CD4-positive, alpha-beta T cell treated with Interleukin-12 subunit alpha and Interleukin-12 subunit beta, for 1 hour (primary cell): ENCODE measurements at regions not wholly inside any gene's neighbourhood (a gene's known extent, or its start where the extent isn't known, plus 50 kb on each side); places are given as distances from the start of the nearest gene placed in this dataset.
"Not testable (repeated sequence)": the region's sequence is repeated elsewhere in the genome, so short reads cannot be mapped to it uniquely, and the experiment has no call there.

Experiments
- DNase-seq: peaks from one replicate; pipeline ENCODE4 v3.0.0-alpha.2; 2020

DNA sequence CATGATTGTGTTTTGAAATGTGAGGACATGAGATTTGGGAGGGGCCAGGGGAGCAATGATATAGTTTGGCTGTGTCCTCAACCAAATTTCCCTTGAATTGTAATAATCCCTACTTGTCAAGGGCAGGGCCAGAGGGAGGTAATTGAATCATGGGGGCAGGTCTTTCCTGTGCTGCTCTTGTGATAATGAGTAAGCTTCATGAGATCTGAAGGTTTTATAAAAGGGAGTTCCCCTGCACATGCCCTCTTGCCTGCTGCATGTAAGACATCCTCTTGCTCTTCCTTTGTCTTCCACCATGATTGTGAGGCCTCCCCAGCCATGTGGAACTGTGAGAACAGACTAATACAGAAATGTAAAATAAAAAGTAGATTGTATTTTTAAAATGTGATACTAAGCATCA, 1294.9 kb downstream of the ADGRL3 start:
- DNase-seq = no peak

DNA sequence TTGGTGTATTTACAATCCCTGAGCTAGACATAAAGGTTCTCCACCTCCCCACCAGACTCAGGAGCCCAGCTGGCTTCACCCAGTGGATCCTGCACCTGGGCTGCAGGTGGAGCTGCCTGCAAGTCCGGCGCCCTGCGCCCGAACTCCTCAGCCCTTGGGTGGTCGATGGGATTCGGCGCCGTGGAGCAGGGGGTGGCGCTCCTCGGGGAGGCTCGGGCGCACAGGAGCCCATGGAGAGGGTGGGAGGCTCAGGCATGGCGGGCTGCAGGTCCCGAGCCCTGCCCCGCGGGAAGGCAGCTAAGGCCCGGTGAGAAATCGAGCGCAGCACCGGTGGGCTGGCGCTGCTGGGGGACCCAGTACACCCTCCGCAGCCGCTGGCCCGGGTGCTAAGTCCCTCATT, 1291.6 kb downstream of the ADGRL3 start:
- DNase-seq = not testable (repeated sequence)

DNA sequence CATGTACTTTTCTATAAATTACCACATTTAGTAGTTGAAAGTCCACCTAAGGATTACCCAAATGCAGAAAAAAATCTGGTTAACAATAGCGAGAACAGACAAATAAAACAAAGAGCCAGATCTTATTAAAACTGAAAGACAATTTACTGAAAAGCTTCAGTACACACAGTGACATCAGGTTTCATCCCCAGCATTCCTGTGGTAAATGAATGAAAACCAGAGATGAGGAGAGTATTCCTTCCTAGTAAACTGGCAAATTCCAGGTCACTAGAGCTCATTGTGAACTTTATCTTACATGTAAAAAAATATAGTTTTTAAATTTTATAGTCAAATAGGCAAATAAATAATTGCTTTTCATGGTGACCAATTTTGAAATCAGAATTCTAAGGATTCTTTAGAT, 1290.5 kb downstream of the ADGRL3 start:
- DNase-seq = no peak

DNA sequence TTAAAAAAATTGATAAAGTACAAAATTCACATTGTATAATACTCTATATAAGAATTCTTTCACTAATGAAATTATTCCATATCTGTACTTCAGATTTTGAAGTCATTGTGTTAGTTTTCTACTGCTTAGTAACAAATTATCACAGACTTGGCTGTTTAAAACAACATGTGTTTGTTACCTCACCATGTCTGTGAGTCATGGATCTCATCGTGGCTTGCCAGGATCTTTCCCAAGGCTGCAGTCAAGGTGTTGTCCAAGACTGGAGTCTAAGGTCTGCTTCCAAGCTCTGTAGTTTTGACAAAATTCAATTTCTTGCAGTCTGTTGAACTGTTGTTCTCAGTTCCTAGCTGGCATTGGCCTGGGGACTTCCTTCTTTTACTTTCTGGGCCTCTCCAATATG, 1286.9 kb downstream of the ADGRL3 start:
- no peak for DNase-seq

DNA sequence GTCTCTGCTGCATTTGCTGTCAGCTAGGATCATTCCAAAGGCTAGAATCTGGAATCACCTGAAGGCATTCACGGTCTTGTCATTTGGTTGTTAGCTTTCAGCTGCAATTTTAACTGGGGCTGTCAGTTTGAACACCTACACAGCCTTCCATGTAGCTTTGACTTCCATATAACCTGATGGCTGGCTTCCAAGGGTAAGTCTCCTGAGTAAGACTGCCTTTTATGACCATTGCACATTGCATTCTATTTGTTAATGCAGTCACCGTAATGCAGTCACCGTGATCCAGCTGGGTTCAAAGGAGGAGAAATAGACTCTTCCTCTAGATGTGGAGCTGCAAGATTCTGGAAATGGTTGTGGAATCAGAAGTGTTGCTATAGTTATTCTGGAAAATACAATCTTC, 1284.2 kb downstream of the ADGRL3 start:
- no peak for DNase-seq

DNA sequence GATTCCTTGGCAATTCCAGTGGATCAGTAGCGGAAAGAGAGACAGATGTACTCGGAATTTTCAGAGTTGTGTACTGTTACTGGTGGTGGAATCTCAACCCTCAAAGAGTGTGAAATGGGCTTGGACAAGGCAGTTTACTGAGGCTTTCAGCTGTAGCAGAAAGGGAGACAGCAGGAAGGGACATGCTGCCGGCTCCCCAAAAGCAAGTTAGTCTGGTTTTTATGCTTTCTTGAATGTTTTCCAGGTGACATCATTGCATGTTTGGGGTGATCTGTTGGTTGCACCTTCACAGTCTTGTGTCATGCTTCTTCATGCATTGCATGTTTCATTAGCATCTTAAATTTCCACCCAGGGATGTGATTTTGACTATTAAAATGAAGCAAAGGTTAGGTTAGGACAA, 1282.2 kb downstream of the ADGRL3 start:
- DNase-seq = no peak

DNA sequence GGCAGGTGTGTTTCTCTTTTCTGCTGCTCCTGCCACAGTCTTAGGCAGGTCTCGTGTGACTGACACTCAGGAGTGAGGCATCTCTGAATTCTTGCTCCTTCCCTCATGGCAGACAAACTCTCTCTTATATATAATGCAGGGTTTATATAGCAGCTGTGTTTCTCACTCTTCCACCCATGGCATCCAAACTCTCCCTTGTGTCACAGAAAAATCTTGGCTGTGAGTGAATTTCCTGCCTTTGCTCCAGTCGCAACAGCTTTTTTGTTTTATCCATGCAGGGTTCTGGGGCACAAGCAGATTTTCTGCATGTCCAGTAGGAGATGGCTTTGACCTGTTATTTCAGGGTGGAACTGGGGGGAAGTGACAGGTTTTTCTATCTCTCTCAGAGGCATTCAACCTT, 1275.5 kb downstream of the ADGRL3 start:
- no peak for DNase-seq

DNA sequence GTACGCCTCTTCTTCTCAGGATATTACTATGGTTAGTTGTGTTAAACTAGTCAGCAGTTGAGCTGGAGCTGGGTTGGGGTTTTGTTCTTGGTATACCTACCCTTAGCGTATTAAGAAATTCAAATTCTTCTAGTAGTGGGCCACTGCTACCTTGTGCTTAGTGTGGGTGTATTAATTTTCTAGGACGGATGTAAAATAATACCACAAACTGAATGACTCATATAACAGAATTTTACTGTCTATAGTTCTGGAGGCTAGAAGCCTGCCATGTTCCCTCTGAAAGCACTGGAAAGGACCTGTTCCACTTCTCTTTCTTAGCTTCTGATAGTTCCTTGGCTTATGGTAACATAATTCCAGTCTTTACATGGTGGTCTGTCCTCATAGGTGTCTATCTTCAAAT, 1274.7 kb downstream of the ADGRL3 start:
- DNase-seq = no peak

DNA sequence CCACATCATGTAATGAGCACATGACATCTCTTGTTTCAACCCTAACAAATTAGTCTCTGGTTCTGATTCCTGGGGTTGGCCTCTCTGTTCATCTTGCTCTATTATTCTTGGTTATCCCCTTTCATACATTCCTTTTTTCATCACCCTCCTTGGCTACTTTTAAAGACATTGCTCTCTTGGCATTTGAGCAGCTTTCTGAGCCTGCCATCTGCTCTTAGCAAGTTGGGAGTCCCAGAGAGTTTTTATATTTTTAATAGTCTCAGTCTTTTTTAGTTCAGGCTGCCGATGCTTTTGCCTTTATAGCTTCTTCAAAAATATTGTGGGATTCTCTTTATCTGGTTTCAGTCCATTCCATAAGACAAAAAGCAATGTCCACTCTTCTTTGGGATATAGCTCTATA, 1270.9 kb downstream of the ADGRL3 start:
- no peak for DNase-seq

DNA sequence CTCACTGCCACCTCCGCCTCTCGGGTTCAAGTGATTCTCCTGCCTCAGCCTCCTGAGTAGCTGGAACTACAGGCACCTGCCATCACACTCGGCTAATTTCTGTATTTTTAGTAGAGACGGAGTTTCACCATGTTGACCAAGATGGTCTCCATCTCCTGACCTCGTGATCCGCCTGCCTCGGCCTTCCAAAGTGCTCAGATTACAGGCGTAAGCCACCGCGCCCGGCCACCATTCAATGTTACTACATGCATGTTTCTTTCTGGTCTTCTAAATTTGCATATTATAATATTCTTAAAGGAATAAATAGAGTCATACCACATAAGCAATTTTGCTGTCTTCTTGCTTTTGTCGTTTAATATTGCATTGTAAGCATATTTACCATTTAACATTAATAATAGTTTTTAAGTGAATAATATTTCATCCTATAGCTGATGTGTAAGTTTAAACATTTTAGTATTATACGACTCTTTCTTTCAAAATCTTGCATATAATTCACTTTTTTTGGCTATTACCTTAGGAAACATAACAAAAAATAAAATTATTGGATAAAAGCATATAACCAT, 1270.4 kb downstream of the ADGRL3 start:
- no peak for DNase-seq

DNA sequence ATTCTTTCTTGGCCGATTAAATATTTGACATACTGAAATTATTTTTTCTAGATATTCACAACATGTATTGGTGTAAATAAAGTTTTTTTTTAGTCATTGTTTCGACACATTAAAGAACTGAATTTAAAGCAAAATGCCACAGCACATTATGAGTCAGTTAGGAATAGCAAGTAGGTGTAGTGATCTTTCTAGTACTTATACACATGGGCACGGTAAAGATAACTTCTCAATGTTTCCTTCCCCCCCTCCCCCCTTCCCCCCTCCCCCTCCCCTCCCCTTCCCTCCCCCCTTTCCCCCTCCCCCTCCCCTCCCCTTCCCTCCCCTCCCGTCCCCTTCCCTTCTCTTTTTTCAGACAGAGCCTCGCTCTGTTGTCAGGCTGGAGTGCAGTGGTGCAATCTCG, 1269.9 kb downstream of the ADGRL3 start:
- DNase-seq = no peak

DNA sequence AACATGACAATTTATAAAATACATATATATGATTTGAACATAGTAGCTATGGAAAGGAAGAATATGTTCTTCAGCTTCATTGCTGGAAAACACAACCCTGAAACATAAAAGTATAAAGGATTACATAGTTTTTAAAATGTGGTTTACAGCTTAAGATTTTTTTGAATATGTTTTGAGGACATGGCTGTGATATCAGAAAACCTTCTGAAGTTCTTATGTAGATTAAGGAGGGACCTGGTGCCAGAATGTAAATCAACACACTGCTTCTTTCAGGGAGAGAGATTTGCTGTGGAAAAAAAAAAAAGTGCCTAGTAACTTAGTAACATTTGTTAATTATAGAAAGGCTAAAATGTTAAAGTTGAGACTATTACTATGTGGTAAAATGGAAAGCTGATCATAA, 1261.8 kb downstream of the ADGRL3 start:
- no peak for DNase-seq

DNA sequence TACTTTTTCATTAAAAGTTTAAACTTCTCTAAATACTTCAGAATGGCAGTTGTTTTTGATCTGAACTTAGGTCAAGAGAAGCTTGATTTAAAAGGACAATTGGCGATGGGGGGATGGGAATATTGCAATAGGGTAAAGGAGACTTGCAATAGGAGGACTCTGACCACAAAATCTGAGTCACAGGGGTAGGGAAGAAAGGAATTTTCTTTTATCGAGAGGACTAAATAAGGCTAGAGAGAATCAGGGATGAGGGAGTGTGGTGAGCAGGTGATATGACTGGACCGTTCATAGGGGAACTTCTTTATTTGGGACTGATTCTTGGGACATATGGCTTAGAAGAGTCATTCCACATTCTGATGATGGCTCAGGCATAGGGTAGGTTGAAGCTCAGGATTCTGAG, 1260.2 kb downstream of the ADGRL3 start:
- DNase-seq = no peak

DNA sequence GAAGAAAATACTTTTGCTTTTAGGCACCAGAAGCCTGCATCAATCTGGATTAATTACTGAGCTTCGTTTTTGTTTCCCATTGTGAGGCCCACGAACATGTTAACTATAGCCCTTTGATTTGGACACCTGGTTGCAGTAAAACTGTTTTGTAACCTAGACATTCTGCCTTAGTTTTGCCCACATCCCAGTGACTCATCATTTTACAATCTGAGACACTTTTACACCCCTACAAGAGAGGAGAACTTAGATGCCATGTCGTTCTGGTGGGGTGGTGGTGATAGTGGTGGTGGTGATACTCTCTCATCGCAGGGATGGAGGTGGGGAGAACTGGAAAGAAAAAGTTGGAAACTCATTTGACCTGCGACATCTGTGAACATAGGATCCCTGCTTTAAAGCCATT, 1257.2 kb downstream of the ADGRL3 start:
- no peak for DNase-seq

DNA sequence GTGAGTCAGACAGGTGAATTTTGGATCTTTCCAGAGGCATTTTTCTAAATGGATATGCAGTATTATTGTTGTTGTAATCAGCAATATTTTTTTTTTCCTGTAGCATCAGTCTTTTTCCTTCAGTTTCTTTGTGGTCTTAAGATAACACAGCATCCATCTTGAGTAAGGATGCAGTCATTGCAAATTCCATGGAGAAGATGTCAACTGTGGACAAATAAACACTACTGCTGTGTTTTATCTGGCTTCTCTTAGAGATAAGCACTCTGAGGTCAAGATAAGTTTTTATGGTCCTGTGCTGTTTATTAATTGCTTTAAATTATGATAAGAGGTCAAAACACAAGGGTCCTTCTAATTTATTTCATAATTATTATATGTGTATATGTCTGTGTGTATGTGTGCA, 1255.7 kb downstream of the ADGRL3 start:
- DNase-seq = no peak

DNA sequence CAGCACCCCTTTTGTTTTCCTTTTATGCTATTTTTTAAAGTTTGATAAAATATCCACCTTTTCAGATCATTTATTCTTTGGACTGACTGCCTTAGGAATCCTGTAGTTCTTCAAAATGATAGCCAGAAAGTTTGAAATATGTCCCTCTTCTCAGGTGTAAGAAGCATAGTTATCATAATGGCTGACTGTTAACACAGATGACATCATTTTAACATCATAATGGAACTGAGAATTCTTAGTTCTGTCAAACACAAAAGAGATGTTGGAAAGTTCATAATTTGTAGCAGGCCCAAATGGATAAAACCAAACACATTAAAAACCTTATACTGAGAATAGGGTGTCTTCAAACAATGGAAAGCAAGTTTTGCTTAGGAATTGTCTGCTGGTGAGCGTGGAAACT, 1254.4 kb downstream of the ADGRL3 start:
- no peak for DNase-seq

DNA sequence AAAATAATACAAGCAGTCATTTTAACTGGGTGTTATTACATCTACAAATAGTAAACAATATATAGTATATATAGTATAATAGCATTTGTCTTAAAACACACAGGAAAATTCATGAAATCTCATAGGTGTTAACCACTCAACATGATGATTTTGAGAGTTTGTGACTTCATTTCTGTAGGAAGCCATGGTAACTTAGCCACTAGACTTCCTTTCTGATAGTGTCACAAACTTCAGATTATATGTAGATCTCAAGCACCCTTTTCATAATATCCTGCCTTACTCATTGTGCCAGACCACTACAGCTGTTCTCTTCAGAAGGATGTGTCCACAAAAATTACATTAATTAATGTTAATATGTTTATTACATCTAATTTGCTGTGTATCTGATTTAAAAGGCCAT, 1250.6 kb downstream of the ADGRL3 start:
- no peak for DNase-seq

DNA sequence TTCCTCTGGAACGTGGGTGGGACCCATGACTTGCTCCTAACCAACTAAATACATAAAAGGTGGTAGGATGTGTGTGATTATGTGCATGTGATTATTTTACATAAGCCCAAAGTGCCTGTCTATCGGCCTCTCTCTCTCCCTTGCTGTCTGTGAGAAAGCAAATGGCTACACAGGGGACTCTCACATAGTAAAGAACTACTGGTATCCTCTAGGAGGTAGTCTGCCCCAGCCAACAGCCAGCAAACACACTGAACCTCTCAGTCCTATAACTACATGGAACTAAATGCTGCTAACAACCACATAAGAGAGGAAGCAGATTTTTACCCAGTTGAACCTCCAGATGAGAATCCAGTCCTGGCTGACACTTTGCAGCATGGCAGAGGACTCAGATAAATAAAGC, 1249.4 kb downstream of the ADGRL3 start:
- DNase-seq = no peak

DNA sequence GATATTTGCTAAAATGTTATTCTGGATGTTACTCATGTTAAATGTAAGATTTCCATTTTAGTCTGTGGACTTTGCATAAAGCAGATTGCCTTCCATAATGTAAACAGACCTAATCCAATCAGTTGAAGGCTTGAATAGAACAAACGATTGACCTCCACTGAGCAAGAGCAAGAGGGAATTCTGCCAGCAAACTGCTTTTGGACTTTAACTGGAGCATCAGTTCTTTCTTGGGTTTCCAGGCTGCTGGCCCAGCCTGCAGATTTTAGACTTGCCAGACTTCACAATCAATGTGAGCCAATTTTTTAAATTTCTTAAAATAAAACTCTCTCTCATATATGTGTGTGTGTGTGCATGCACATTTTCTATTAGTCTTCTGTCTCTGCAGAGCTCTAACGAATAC, 1248.8 kb downstream of the ADGRL3 start:
- DNase-seq = no peak

DNA sequence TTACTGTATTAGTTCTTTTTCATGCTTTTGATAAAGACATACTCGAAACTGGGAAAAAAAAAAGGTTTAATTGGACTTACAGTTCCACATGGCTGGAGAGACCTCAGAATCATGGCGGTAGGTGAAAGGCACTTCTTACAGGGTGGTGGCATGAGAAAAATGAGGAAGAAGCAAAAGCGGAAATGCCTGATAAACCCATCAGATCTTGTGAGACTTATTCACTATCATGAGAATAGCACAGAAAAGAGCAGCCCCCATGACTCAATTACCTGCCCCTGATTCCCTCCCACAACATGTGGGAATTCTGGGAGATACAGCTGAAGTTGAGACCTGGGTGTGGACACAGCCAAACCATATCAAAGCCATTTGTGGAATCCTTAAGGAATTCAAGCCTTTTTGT, 1238.9 kb downstream of the ADGRL3 start:
- DNase-seq = no peak

DNA sequence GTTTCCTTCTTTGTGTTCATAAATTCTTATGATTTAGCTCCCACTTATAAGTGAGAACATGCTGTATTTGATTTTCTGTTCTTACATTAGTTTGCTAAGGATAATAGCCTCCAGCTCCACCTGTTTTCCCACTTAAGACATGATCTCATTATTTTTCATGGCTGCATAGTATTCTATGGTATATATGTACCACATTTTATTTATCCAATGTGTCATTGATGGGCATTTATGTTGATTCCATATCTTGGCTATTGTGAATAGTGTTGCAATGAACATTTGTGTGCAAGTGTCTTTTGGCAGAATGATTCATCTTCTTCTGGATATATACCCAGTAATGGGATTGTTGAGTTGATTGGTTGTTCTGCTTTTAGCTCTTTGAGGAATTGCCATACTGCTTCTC, 1234.8 kb downstream of the ADGRL3 start:
- no peak for DNase-seq

DNA sequence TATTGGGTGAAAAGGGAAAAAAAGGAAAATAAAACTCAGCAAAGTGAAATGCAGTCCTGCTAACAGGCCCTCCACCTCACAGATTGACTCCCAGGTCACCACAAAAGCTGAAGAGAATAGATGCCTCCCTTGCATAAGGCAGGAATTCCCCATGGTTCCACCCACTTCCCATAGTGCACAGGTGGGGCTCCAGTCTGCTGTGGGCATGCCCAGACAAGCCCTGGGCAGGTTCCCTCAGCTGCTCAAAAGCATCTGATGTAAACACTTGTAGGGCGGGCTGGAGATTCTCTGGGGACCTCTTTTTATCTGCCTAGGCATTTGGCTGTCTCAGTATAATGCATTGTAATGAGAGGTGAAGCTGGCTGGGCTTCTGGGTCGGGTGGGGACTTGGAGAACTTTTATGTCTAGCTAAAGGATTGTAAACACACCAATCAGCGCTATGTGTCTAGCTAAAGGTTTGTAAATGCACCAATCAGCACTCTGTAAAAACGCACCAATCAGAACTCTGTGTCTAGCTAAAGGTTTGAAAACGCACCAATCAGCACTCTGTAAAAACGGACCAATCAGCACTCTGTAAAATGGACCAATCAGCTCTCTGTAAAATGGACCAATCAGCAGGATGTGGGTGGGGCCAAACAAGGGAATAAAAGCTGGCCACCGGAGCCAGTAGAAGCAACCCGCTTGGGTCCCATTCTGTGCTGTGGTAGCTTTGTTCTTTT, 1231.5 kb downstream of the ADGRL3 start:
- DNase-seq = not testable (repeated sequence)

DNA sequence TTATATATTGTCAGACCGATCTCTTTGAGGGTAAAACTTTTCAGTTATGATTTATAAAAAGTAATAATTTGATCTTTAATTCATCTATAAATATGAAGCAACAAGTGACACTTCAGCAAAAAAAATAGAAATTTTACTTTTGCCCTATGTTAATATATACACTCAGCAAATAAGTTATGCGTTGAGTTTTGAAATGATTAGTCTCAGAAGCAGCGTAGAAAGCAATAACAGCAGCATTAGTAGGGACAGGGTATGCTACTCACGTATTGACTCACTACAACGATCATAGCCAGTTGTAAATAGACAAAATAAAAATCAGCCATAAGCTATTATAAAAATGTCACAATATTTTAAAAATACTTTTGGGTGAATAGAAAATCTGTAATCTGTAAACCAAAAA, 1229.2 kb downstream of the ADGRL3 start:
- DNase-seq = no peak

DNA sequence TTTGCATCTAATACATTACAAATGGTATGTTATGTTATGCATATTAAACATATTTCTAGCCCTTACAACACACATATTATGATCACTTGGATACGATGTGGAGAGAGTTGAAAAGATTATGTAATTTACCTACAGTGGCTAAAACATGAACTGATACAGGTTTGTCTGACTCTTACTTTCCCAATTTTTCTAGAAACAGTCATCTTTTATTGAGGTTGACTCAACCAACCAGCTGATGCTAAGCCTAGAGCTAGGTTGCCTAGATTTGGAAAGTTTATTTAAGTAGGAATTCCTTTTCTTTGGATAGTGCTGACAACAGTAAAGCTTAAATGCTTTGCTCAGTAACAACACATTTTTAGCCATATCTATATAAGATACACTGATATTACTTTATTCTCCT, 1215.1 kb downstream of the ADGRL3 start:
- DNase-seq = no peak

DNA sequence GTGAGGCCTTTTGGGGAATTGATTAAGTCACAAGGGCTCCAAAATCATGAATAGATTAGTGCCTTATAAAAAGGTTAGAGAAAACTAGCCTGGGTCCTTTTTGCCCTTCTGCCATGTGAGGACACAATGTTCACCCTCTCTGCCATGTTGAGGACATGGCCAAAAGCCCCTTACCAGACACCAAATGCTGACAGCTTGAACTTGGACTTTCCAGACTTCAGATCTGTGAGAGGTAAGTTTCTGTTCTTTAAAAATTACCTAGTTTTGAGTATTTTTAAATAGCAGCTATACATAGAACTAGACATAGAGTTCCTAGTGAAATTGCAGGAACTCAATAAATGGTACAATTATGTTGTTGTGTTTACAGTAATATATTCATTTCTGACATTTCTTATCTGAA, 1214.4 kb downstream of the ADGRL3 start:
- no peak for DNase-seq
